ENCODE measurements at regions not wholly inside any gene's neighbourhood (a gene's known extent, or its start where the extent isn't known, plus 50 kb on each side); places are given as distances from the start of the nearest gene placed in this dataset.
A peak's percentile ranks its signal among the peaks of the same experiment; 100 is the strongest.

DNA sequence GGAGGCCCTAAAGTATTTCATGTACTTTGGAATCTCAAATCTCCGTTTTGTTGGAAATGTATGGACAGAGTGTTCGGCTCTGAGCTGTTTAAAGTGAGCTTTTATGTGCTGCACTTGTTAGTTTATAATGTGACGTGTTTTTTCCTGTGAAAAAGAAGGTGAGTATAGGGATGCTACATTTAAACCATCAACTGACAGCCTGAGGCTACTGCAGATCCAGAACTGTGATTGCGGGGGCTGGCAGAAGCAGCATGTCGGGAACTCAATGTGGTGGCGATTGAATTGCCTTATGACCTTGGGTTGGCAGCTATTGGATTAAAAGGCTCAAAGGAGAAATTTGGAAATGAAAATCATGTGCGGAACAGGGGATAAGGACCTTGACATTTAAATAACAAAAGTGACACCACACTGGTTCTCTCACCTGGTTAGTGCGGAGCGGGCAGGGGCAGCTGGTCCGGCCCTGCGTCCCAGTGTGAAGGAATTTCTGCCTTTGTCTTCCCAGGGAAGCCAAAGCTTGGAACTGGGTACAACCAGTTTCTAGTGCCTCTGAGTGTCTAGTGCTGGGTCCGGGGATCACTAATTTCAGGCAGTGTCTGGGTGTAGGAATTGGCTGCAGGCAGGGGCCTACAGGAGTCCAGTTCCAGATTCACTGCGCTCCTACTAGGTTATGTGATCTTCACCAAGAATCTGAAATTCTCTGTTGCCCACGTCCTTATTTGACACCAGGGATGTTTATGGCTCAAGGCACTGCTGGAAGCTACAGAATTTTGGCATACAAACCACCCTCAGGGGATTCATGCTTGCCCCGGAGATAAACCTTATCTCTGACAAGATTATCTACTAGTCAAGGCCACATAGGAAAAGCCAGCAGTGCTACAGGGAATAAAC, 120.7 kb upstream of the ERCC6L2 start:
- no peak for DNase-seq

DNA sequence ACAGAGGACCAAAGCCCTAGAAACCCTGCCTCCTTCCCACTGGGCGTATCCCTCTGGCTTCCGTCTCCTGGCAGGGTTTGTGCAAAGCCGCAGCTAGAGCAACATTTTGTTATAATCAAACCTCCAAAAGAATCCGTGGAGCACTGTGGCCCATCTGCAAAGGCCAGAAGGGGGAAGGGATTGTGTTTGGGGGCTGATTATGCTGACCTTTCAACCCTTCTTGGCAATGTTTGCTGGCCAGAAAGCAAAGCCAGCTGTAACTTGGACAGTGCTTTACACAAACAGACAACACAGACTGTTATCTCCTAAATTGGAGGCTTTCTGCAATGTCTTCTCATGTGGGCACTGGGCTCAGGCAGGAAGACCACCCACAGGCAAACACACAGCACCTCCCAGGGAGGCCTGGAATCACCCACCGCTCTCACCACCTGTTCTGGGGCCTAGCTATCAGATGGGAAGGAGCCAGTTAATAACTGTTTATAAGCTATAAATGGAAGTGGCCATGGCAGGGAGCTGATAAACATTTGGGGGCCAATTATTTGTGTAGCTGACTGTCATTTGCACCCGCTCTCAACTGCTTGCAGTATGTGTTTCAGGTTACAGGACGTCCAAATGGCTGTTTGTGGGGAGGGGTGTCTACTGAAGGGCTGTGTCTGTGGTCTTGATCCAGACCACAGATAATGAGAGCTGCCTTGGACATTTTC, 121.6 kb upstream of the ERCC6L2 start:
- DNase-seq = no peak

DNA sequence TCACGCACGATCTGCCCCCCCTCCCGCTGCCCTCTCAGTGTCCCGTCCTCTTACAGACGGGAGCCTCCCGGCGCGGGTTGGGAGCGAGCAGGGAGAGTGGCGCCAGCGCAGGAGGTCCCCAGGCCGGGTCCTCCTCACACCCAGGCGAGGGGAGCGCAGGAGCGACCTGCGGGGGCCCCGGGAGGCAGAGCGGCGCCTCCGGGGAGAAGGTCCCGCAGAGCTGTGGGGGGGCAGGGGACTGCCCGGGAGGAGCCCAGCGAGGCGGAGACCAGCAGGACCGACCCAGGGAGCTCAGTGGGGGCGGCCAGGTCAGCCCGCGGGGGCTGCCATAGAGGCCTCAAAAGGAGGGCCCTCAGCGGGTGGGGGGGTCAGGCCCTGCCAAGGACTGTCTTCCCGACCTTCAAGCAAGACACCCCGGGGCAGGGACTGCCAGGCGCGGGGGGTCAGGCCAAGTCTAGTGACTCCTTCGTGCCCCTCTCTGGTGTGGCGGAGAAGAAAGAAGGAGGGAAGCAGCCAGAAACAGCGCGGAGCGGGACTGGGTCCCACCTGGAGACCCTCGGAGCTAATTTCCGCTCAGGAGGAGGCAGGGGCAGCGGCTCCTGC, 123.3 kb upstream of the ERCC6L2 start:
- no peak for DNase-seq

DNA sequence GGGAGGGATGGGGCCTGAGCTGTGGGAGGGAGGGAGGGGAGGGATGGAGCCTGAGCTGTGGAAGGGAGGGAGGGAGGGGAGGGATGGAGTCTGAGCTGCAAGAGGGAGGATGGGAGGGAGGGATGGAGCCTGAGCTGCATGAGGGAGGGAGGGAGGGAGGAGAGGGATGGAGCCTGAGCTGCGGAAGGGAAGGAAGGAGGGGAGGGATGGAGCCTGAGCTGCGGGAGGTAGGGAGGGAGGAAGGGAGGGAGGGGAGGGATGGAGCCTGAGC, 124.0 kb upstream of the ERCC6L2 start:
- no peak for DNase-seq

DNA sequence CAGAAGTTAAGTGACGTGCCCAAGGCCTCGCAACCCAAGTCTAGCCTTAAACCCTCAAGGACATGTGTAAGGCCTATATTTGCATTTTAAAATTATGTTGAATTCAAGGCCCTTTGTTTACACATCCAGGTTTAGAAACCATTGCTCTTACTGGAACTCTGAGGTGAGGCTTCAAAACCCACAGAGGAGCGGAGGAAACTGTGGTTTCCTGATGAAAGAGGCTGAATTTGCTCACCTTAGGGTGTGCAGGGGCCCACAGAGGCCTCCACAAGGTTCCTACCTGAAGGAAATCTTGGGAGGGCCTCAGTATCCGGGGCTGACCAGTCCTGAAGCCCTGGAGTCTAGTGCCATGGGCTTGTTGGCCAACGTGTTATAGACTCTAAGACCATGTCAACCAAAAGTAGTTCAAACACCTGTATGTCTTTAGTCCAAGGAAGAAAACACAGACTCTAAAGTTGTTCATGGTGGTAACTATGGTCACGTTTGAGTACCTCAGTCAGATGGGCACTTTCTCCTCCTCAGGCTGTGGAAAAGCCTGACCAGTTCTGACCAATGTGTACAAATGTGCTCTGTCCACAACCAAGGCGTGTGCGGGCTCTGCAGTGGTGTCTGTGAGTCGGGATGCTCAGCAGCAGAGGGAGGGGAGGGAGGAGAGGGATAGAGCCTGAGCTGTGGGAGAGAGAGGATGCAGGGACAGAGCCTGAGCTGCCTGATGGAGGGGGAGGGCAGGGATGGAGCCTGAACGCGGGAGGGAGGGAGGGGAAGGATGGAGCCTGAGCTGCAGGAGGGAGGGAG, 124.6 kb upstream of the ERCC6L2 start:
- peak; percentile 48 for DNase-seq

DNA sequence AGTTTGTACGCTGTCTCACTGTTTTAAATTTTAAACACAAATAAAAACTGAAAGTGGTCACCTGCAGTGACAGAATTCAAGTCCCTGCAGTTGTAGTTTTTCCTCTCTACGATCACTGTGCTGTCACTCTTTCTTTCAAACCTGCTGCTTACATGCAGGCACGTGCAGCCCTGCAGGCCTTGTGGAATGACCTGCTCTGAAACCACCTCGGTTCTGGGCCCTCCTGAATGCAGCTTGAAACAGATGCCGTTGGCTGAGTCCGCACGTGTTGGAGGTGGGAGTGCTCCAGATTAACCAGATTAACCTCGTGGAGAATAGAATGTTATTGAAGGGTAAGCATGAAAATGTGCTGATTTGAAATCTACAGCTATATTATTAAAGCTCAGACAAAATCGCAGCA, 126.0 kb upstream of the ERCC6L2 start:
- no peak for DNase-seq

DNA sequence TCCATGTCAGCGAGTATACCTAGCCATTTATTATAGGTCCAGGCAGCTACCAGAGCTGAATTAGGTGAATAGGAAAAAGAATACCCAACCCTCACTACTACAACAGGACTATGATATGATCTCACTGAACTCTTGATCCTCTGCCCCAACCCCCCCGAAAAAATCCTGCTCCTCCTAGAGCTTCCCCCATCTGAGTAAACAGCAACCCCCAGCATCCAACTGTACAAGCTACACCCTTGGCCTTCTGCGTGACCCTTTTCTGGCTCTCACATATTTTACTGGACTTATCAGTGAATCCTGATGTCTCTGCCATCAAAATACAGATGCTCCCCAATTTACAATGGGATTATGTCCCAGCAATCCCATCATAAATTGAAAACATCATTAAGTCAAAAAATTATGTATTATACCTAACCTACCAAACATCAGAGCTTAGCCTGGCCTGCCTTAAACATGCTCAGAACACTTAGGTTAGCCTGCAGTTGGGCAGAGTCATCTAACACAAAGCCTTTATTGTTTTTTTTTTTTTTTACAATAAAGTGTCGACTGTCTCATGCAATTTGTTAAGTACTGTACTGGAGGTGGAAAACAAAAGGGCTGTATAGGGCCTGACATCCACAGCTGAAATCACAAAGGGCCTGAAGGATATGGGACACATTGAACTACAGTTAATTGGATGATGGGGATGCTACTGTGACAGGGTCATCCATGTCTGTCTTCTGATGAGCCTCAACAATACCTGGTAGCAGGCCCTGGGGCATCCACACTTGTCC, 128.9 kb upstream of the ERCC6L2 start:
- DNase-seq = no peak

DNA sequence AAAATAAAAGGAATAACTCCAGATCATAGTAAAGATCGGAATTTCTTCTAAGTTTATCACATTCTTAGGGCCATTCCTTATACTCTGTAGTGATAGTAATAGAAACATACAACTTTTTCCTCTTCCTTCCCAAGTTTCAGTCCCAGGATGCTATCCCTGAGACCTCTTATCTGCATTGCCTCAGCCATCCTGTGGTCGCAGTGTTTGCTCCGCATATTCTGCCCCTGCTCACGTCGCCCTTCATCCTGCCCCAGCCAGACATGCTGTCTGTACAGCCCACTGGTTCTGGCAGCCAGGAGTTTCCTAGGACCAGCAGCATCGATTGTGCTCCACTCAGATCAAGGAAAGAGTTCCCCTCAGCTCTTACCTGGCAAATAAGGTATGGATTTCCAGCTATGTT, 132.7 kb upstream of the ERCC6L2 start:
- DNase-seq = no peak

DNA sequence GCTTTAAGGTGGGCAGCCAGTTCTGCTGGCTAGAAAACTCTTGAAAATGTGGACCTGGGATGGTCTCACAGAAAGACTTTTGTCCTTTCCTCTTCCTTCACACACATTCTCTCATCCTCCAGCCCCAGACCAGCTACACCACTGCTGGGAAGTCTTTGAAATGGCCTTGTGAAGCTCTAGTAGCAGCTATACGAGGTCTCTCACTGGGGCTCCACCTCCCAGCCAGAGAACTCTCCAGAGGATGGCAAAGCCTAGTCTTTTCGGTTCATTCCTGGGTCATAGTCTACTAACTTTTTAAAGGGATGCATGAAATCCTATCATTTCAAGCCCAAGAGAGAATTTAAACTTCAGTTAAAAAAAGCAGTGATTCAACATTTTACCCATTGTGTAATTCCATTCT, 133.9 kb upstream of the ERCC6L2 start:
- no peak for DNase-seq

DNA sequence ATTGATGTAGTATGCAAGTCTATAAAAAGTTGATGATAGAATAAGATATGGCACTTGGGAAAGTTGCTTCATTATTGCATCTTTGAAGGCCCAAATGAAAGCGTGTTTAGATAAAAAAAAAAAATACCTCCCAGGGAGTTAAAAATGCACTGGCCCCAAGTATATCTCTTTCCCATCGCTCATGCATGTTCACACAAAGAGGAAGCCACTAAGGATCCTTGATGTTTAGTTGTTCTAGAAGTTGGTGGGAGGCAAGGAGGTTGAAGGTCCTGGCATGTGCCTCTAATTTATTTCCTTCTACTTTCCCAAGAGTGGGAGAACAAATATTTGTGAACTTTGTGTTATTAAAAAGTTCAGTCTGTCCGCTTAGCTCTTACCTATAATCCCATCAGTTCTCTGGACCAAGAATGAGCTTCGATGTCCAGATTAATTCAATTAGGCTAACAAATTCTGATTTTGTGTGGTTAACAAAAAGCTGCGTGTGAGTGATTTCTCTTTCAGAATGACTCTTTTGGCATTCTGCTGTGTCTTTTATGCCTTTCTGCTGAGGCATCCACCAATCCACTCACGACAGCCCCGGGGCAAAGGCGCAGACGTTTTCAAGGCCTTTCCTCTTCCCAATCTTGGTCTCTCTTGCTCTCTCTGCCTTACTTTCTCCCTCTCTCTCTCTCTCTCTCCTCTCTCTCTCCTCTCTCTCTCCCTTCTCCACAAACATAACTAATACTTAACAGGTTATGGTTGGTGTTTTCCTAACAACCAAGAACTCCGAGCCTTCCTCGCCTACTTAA, 135.1 kb upstream of the ERCC6L2 start:
- DNase-seq = no peak

DNA sequence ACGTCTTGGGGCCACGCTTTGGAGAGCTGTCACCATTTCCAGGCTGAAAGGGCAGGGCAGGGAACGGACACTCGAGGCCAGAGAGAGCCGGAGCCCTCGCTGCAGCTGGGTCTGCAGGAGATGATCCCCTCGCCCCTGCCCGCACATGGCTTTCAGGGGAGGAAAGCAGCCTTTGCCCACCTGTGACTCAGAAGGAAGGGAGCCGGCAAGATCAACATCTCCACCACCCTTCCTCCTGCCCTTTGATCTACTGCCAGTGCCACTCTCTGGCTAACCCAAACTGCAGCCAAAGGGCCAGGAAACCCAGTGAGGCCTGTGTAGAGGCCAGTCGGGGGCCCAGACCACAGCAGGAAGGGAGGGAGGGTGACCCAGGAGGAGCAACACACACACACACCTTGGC, 137.1 kb upstream of the ERCC6L2 start:
- DNase-seq = no peak

DNA sequence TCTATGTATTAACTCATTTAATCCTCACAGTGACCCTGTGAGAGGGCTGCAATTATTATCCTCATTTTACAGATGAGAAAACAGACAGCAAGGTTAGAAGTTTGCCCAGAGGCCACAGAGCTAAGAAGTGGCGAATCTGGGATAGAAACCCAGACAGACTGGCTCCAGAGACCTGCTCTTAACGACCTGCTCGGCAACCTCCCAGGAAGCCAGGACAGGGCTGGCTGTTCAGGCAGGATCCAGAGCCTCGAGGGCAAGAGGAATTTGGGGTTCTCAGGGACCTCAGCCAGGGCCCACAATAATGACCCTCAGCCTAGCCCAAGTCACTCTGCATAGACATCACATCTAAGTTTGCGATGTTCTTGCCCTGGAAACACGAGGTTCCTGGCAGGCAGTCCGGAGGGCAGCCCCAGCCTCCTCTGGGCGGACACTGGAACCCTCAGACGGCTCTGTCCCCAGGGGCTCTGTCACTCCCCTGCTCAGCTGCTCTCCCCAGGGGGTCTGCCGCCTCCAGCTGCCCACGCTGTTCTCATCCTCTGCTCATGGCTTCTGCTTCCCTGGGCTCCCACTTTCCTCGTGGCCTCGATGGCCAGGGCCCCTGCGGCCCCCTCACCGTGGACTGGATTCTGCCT, 138.5 kb upstream of the ERCC6L2 start:
- no peak for DNase-seq

DNA sequence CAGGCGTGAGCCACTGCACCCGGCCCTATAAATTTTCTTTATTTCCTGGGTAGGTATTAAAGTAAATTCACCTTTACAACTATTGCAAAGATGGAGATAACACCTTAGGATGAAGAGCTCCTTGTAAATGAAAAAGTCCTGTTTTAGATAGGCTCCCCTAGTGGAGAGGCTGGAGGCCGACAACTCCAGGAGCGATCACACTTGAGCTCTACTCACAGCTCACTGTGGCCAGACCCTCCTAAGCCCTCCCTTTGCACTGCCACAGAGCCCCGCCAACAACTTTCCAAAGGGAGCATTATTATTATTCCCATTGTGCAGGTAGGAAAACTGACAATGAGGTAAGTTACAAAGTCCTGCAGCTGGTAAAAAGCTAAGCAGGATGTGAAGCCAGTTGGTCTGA, 139.1 kb upstream of the ERCC6L2 start:
- DNase-seq = no peak

DNA sequence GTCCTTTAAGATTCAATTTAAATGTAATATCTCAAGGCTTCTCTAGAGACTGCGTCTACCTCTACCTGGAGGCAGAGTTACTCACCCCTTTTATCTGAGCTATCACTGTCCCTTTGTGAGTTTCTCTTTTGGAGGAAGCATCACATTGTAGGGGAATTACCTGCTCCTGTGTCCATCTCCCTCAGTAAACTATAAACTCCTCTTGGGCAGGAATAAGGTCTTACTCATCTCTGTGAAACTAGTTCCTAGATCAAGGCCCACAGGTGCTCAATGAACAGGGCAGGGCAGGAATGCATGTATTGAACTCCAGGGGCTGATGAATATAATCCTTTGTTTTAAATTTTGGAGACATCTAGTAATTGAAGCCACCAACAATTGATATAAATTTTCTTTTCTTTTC, 139.8 kb upstream of the ERCC6L2 start:
- no peak for DNase-seq

DNA sequence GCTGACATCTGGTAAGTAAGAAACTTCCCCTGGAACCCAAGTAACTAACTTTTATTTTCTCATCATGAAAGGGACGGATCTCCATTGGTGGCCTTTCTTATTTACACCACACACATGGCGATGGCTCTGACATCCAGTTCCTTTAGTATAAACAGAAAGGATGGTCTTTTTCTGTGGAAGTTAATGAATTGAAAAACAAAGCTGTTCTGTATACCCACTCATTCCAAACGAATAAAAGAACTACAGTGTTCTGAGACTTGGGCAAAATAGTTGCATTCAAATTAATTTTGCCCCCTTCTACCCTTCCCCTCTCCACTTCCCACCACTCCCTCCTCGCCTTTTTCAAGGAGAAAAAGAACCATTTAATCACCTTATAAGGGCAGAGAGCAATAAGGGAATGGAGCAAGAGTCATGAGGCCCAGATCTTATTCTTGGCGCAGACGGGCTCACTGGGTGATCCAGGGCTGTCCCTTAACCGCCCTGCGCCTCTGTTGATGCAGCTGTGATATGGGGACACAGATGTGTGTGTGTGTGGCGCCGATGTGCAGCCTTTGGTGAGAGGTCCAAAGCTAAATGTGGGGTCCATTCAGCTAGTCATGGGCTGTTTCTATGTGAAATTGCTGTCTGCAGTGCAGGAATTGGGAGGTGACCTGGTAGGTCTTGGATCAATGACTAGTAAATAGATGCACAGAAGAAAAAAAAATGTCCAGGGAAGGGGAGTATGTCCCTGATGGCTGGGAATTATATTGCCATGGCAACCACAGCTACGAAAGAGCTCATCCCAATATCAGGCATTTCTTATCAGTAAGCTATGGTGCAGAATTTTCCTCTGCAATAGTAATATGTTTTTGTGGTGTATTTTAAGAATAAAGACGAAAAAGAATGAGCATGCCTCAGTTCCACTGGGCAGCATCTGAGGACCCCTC, 141.5 kb upstream of the ERCC6L2 start:
- DNase-seq = no peak

DNA sequence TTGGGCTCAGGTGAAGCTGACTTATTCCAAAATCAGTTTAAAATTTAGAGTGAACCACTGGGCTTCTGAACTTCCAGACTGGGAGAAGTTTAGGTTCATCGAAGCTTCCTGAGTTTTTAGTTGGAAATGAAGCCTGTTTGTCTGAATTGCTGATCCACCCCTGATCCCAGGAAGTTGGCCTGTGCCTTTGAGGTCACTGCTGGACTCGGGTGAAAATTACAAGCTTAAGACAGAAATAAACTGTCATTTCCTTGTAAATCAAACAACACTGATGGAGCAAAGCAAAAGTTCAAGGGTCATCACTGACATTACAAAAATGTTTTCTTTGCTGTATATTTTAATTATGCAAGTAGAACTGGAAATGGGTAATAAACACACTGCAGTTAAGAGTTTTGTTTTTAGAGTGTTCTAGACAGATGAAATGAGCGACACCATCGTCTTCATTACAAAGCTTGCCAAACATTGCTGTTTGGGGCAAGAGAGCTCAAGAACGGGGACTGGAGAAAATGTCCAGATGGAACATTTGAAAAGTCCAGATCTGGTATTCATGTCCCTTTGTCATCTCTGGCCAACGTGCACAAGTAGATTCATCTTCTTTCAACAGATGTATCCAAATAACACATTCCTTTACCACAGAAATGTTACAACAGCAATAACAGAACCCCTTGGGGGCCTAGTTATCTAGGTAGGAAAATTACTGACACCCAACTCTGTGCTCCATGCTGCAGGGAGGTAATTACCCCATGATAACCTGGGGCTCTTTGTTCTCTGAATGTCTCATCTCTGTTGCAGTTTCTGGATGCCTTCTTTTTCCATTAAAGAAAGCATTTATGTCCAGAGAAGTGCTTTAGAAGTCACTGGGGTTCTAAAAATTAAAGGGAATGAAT, 142.4 kb upstream of the ERCC6L2 start:
- no peak for DNase-seq

DNA sequence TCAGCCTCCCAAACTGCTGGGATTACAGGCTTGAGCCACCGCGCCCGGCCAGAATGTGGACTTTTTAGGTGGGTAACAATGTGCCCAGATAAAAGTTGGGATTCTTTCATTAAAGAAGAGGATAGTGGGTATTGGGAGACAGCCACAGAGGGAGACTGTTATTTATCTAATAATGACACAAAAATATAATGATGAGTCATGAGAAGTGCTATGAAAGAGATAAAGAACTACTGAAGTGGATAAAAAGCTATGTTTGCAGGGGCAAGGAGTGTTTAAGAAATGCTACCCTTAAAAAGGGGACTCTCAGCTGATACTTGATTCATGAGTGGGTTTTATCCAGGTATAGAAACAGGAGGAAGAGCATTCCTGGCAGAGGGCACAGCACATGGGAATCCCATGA, 143.6 kb upstream of the ERCC6L2 start:
- no peak for DNase-seq

DNA sequence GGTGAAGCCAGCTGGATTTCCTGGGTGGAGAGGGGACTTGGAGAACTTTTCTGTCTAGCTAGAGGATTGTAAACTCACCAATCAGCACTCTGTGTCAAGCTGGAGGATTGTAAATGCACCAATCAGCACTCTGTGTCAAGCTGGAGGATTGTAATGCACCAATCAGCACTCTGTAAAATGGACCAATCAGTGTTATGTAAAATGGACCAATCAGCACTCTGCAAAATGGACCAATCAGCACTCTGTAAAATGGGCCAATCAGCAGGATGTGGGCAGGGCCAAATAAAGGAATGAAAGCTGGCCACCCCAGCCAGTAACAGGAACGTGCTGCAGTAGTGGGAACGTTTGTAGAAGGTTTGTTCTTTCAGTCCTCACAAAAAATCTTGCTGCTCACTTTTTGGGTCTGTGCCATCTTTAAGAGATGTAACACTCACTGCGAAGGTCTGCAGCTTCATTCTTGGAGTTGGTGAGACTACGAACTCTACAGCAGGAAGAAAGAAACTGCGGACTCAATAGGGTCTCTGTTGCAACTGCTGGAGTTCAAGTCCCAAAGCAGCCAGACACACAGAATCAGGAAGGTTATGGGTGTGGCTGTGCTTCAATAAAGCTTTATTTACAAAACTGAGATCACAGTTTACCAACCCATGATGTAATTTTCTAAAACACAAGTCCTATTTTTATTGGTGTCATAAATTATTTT, 145.7 kb upstream of the ERCC6L2 start:
- DNase-seq = no peak

All from CD4-positive, alpha-beta T cell treated with Interleukin-21 for 1 hour (primary cell).